Endothelial cell of umbilical vein (primary cell): ENCODE measurements at regions not wholly inside any gene's neighbourhood (a gene's known extent, or its start where the extent isn't known, plus 50 kb on each side); places are given as distances from the start of the nearest gene placed in this dataset.

ENCODE experiments used
- POLR2A ChIP-seq: IDR thresholded peaks from 2 replicates; pipeline ENCODE4 v1.6.1; 2012; ENCODE audit warnings: low read depth, mild to moderate bottlenecking, control low read depth, low read length
- TF ChIP-seq, protein P1 (sequence below), 2 donors: IDR thresholded peaks; 1 replicate in 1 of 2; 2 replicates in 1 of 2; pipeline ENCODE4 v1.5.1; 2011; ENCODE audit warnings: low read length in 2 of 2, mild to moderate bottlenecking in 2 of 2, moderate library complexity in 2 of 2, control low read depth in 1 of 2, inconsistent platforms in 1 of 2, low read depth in 1 of 2; ENCODE audit not compliant: insufficient read depth in 1 of 2; ENCODE audit errors: extremely low read depth in 1 of 2

DNA sequence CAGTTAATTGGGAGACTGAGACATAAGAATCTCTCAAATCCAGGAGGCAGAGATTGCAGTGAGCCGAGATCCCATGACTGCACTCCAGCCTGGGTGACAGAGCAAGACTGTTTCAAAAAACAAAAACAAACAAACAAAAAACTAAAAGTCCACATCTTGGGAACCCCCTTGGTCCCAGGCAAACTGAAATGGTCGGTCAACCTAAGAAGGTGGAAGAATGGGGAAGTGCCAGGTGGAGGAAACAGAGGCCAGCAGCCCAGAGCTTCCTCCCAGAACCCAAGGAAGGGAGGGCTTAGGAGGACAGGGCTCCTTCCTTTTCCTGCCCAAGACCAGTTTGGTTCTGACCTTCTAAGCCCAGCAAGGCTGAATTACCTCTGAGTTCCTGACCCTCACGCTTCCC lies 121.0 kb upstream of the FUT8 start:
- no peak for TF ChIP-seq POLR2A
- TF ChIP-seq, protein P1, sequence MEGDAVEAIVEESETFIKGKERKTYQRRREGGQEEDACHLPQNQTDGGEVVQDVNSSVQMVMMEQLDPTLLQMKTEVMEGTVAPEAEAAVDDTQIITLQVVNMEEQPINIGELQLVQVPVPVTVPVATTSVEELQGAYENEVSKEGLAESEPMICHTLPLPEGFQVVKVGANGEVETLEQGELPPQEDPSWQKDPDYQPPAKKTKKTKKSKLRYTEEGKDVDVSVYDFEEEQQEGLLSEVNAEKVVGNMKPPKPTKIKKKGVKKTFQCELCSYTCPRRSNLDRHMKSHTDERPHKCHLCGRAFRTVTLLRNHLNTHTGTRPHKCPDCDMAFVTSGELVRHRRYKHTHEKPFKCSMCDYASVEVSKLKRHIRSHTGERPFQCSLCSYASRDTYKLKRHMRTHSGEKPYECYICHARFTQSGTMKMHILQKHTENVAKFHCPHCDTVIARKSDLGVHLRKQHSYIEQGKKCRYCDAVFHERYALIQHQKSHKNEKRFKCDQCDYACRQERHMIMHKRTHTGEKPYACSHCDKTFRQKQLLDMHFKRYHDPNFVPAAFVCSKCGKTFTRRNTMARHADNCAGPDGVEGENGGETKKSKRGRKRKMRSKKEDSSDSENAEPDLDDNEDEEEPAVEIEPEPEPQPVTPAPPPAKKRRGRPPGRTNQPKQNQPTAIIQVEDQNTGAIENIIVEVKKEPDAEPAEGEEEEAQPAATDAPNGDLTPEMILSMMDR (IDR thresholded peaks at IDR 0.05; ENCODE audit: extremely low read depth in 1 of 2, insufficient read depth in 1 of 2, low read depth in 1 of 2, low read length in 2 of 2): no peak
